GM19328 (cell line): ENCODE measurements at regions not wholly inside any gene's neighbourhood (a gene's known extent, or its start where the extent isn't known, plus 50 kb on each side); places are given as distances from the start of the nearest gene placed in this dataset.
"Not testable (repeated sequence)": the region's sequence is repeated elsewhere in the genome, so short reads cannot be mapped to it uniquely, and the experiment has no call there.

Experiments
- ATAC-seq: cut with Tn5 transposase; IDR thresholded peaks from one replicate; pipeline ENCODE4 v1.9.1; 2021; ENCODE audit warnings: mild to moderate bottlenecking, moderate library complexity; ENCODE audit not compliant: unreplicated experiment

DNA sequence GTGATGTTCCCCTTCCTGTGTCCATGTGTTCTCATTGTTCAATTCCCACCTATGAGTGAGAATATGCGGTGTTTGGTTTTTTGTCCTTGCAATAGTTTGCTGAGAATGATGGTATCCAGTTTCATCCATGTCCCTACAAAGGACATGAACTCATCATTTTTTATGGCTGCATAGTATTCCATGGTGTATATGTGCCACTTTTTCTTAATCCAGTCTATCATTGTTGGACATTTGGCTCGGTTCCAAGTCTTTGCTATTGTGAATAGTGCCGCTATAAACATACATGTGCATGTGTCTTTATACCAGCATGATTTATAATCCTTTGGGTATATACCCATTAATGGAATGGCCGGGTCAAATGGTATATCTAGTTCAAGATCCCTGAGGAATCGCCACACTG lies 229.4 kb downstream of the HTR1A start:
- ATAC-seq, result not testable (repeated sequence)

DNA sequence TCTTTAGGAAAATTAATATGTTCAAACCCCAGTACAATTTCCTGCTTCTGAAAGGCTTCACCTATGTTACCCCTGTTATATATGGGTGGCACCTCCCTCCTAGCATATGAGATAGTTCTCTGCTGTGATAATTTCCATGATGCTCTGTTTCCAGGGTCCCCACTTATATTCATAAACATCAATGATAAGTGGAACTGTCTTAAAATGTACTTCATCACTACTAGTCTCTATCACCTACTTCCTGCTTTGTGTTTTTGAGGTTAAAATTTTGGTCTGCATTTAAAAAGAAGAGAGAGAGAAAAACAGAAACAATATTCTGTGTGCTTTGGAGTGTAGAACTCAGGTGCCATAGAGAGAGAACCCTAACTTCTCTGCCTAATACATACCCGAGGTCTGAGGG lies 234.7 kb downstream of the HTR1A start:
- ATAC-seq, result no peak

DNA sequence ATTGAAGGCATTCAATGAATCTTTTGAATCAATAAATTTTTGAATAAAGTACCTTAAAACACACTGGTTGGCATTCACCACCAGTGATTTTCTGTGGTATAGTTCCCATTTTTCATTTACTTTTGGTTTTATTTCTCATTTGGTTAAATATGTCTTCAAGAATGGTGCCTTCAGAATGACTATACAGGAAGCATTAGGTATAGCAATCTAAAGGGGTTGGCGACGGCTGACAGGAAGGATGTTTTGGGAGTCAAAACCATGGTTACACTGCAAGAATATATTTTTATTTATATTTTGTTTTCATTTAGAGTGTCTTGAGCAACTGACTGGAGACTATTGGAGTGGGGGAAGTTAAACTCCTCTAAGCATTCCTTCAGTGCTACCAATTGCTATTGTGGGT lies 235.7 kb downstream of the HTR1A start:
- ATAC-seq, result no peak

DNA sequence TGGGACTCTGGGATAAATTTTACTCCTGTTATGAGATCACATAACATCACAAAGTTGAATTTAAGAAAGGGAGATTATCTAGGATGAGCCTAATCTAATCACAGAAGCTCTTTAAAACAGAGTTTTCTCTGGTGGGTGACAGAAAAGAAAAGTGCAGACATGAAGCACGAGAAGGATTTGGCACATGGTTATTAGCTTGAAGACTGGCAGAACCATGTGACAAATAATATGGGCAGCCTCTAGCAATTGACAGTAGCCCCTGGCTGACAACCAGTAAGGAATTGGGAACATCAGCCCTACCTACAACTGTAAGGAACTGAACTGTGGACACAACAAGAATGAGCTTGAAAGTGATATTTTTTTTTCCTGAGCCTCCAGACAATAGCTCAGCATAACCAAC lies 243.1 kb downstream of the HTR1A start:
- no peak for ATAC-seq

- ATAC-seq, result no peak
These were observed 262.0 kb downstream of the HTR1A start for GRCh38 chr5:63700241-63700640.

GRCh38 chr5:63697811-63698210 lies 264.4 kb downstream of the HTR1A start:
- ATAC-seq, result no peak

- ATAC-seq, result no peak
These were observed 271.7 kb downstream of the HTR1A start for GRCh38 chr5:63690546-63690945.

DNA sequence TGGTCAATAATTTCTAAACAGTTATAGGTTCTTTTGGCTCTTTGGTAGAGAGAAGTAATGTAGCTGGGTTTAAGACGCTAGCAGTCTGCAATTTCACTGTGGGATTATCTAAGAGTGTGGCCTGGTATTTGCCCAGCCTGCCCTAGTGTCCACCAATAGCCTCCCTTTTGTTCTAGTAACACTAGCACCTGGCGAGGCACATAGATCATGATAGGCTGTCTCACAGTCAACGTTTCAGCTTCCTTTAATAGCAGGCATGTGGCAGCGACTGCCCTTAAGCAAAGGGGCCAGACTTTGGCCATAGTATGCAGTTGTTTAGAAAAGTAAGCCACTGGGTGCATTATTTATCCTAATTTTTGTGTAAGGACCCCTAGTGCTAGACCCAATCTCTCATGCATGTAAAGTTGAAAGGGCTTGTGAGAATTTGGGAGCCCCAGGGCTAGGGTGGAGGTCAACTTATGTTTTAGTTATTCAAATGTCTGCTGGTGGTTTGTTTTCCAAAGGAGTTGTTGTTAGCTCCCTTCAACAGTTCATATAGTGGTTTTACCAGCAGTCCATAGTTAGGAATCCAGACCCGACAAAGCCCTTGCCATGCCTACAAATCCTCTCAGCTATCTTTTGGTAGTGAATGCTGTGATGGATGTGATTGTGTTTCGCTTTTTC lies 274.3 kb downstream of the HTR1A start:
- ATAC-seq, result no peak

- ATAC-seq, result no peak
These were observed 275.3 kb downstream of the HTR1A start for GRCh38 chr5:63686938-63687337.

- no peak for ATAC-seq
These were observed 276.1 kb downstream of the HTR1A start for GRCh38 chr5:63686181-63686580.

- ATAC-seq, result no peak
These were observed 276.8 kb downstream of the HTR1A start for GRCh38 chr5:63685454-63685853.

- no peak for ATAC-seq
These were observed 287.4 kb downstream of the HTR1A start for GRCh38 chr5:63674881-63675280.

GRCh38 chr5:63655043-63655442 lies 307.2 kb downstream of the HTR1A start:
- ATAC-seq, result no peak

- no peak for ATAC-seq
These were observed 311.7 kb downstream of the HTR1A start for GRCh38 chr5:63650581-63650980.

- no peak for ATAC-seq
These were observed 313.9 kb downstream of the HTR1A start for GRCh38 chr5:63648376-63648775.

DNA sequence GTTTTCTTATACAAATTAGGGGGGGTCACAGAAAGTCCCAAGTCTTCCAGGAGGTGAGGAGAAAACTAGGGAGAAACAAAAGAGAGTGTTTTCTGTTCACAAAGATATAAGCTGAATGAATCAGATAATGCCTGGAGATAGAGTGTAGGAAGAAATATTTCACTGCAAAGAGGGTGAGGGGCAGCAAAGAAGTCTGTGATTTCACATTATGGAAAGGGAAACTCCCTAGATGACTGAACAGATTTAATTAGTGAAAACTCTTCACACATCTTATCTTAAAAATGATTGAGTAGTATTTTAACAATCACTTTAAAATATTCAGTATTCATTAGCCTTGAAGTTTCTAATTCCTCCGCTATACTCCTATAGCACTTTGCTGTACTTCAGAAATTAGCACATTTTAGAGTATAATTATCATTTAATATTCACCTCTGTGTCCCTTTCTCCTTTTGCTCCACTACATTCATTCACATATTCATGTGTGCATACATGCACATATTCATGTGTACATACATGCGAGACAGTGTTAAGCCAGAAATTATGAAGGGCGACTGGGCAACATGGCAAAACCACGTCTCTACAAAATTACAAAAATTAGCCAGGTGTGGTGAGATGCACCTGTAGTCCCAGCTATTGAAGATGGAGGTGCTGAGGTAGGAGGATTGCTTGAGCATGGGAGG lies 332.2 kb downstream of the HTR1A start:
- no peak for ATAC-seq

GRCh38 chr5:63613442-63613841 lies 348.8 kb downstream of the HTR1A start:
- no peak for ATAC-seq

DNA sequence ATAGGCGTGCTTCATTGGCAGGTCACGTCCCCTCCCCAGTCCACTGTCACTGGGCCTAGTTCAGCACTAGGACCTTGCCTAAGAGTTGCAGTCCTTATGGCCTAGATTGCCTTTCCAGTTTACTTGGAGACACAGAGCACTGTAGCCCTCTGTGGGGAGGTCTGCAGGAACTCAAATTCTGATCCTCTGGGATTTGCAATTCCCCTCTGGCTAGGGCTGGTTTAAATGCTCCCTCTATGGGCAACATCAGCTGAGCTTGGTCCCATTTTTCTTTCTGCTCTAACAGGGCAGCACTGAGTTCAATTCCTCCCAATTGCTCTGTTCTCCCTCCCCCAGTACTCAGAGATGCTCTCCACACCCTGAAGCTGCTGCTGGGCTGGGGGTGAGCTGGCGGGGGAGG lies 358.2 kb downstream of the HTR1A start:
- ATAC-seq, result no peak

DNA sequence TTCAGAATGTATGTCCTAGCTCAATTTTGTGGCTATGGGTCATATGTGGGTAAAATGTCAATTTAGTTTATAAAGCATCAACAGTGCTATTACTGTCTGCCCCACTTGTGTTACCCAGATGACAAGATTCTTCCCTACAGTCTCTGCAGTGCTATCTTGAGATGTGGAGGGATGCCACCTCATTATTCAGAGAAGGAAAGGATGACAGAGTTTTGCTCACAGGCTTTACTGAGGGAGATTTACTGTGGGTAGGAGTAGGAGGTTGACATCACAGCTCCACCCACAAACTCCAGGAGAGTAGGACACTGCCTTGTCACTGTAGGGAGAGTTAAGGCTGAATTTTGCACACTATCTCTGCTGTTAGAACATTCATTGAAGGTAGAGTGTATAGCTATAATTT lies 359.3 kb downstream of the HTR1A start:
- no peak for ATAC-seq

- no peak for ATAC-seq
These were observed 366.0 kb downstream of the HTR1A start for GRCh38 chr5:63596254-63596653.

DNA sequence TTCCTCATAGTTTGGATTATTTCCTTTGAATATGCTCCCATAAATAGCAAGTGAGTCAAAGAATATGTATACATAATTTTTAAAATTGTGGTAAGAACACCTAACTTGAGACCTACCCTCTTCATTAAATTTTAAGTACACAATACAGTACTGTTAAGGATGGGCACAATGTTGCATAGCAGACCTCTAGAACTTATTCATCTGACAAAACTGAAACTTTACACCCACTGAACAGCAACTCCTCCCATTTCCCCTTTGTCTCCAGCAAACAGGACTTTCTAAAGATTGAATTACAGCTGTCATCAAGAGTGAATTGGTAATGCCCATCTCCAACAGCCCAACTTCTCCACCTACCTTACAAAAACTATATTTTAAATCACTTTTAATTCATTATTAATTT lies 388.9 kb downstream of the HTR1A start:
- no peak for ATAC-seq

- no peak for ATAC-seq
These were observed 389.5 kb downstream of the HTR1A start for GRCh38 chr5:63572740-63573139.

- ATAC-seq, result no peak
These were observed 391.5 kb downstream of the HTR1A start for GRCh38 chr5:63570752-63571151.
